ENCODE measurements at regions not wholly inside any gene's neighbourhood (a gene's known extent, or its start where the extent isn't known, plus 50 kb on each side); places are given as distances from the start of the nearest gene placed in this dataset.

- H3K4me1 Mint-ChIP-seq (ENCODE audit: low read depth in 2 of 2) = no peaks in the 10 kb centered on the region
Observed at GRCh38 chr4:14434916-14435315, 567.4 kb upstream of the CPEB2 start.

GRCh38 chr4:14441561-14441960 is 560.7 kb upstream of the CPEB2 start:
- Mint-ChIP-seq H3K4me1 (ENCODE audit: low read depth in 2 of 2) (no peaks in the 10 kb centered on the region), H3K27me3 (no peaks in the 10 kb centered on the region), H3K36me3 (peaks cover 5% of the 10 kb centered on the region), H3K9me3 (peaks cover 16% of the 10 kb centered on the region), H3K4me3 (no peak overlapping the region), H3K27ac (no peak overlapping the region)
- DNase-seq (ENCODE audit: low spot score) (no peak), ATAC-seq (no peak)

More at GRCh38 chr4:14434916-14435315, 567.4 kb upstream of the CPEB2 start:
- Mint-ChIP-seq H3K4me3 (no peak overlapping the region), H3K27ac (no peak overlapping the region), H3K9me3 (peaks cover 6% of the 10 kb centered on the region), H3K36me3 (no peaks in the 10 kb centered on the region), H3K27me3 (no peaks in the 10 kb centered on the region)
- no peak for ATAC-seq
- no peak for DNase-seq (ENCODE audit: low spot score)

GRCh38 chr4:14445882-14446281 is 556.4 kb upstream of the CPEB2 start:
- Mint-ChIP-seq H3K27me3 (no peaks in the 10 kb centered on the region), H3K9me3 (peaks cover 10% of the 10 kb centered on the region), H3K4me3 (no peak overlapping the region), H3K27ac (no peak overlapping the region), H3K36me3 (peaks cover 5% of the 10 kb centered on the region), H3K4me1 (ENCODE audit: low read depth in 2 of 2) (no peaks in the 10 kb centered on the region)
- DNase-seq (ENCODE audit: low spot score) (no peak), ATAC-seq (no peak)

- H3K27ac Mint-ChIP-seq = no peak overlapping the region
- no peaks in the 10 kb centered on the region for H3K27me3 Mint-ChIP-seq
- peaks cover 10% of the 10 kb centered on the region for H3K9me3 Mint-ChIP-seq
- H3K36me3 Mint-ChIP-seq = peaks cover 5% of the 10 kb centered on the region
- no peak for ATAC-seq
- H3K4me1 Mint-ChIP-seq (ENCODE audit: low read depth in 2 of 2) = no peaks in the 10 kb centered on the region
- no peak overlapping the region for H3K4me3 Mint-ChIP-seq
- DNase-seq (ENCODE audit: low spot score) = no peak
Observed at GRCh38 chr4:14446311-14446710, 556.0 kb upstream of the CPEB2 start.

- H3K36me3 Mint-ChIP-seq = peaks cover 5% of the 10 kb centered on the region
- H3K27ac Mint-ChIP-seq = no peak overlapping the region
- H3K27me3 Mint-ChIP-seq = no peaks in the 10 kb centered on the region
- no peak overlapping the region for H3K4me3 Mint-ChIP-seq
- ATAC-seq = no peak
- no peak for DNase-seq (ENCODE audit: low spot score)
- peaks cover 10% of the 10 kb centered on the region for H3K9me3 Mint-ChIP-seq
- H3K4me1 Mint-ChIP-seq (ENCODE audit: low read depth in 2 of 2) = no peaks in the 10 kb centered on the region
Observed at GRCh38 chr4:14446904-14447303, 555.4 kb upstream of the CPEB2 start.

GRCh38 chr4:14449308-14449707 is 553.0 kb upstream of the CPEB2 start:
- peaks cover 5% of the 10 kb centered on the region for H3K36me3 Mint-ChIP-seq
- H3K4me1 Mint-ChIP-seq (ENCODE audit: low read depth in 2 of 2) = no peaks in the 10 kb centered on the region
- no peak overlapping the region for H3K4me3 Mint-ChIP-seq
- ATAC-seq = peak in 1 of 2 donors; percentile 15
- H3K27ac Mint-ChIP-seq = no peak overlapping the region
- peaks cover 5% of the 10 kb centered on the region for H3K9me3 Mint-ChIP-seq
- H3K27me3 Mint-ChIP-seq = no peaks in the 10 kb centered on the region
- DNase-seq (ENCODE audit: low spot score) = no peak

- ATAC-seq (no peak), DNase-seq (ENCODE audit: low spot score) (no peak)
- Mint-ChIP-seq H3K4me1 (ENCODE audit: low read depth in 2 of 2) (no peaks in the 10 kb centered on the region), H3K9me3 (peaks cover 3% of the 10 kb centered on the region), H3K36me3 (no peaks in the 10 kb centered on the region), H3K4me3 (no peak overlapping the region), H3K27ac (no peak overlapping the region), H3K27me3 (no peaks in the 10 kb centered on the region)
Observed at GRCh38 chr4:14452001-14452400, 550.3 kb upstream of the CPEB2 start.

- Mint-ChIP-seq H3K27ac (no peak overlapping the region), H3K27me3 (no peaks in the 10 kb centered on the region), H3K36me3 (no peaks in the 10 kb centered on the region), H3K4me3 (no peak overlapping the region), H3K4me1 (ENCODE audit: low read depth in 2 of 2) (no peaks in the 10 kb centered on the region), H3K9me3 (peaks cover 3% of the 10 kb centered on the region)
- DNase-seq (ENCODE audit: low spot score) = no peak
- no peak for ATAC-seq
Observed at GRCh38 chr4:14452764-14453163, 549.5 kb upstream of the CPEB2 start.

- no peak for ATAC-seq
- no peak for DNase-seq (ENCODE audit: low spot score)
- H3K27ac Mint-ChIP-seq = no peak overlapping the region
- no peak overlapping the region for H3K4me3 Mint-ChIP-seq
- no peaks in the 10 kb centered on the region for H3K4me1 Mint-ChIP-seq (ENCODE audit: low read depth in 2 of 2)
- H3K9me3 Mint-ChIP-seq = peaks cover 13% of the 10 kb centered on the region
- H3K27me3 Mint-ChIP-seq = no peaks in the 10 kb centered on the region
- no peaks in the 10 kb centered on the region for H3K36me3 Mint-ChIP-seq
Observed at GRCh38 chr4:14458463-14458862, 543.8 kb upstream of the CPEB2 start.

- no peak overlapping the region for H3K4me3 Mint-ChIP-seq
- no peaks in the 10 kb centered on the region for H3K27me3 Mint-ChIP-seq
- no peaks in the 10 kb centered on the region for H3K36me3 Mint-ChIP-seq
- H3K27ac Mint-ChIP-seq = no peak overlapping the region
- peaks cover 20% of the 10 kb centered on the region for H3K9me3 Mint-ChIP-seq
- DNase-seq (ENCODE audit: low spot score) (no peak), ATAC-seq (no peak)
- no peaks in the 10 kb centered on the region for H3K4me1 Mint-ChIP-seq (ENCODE audit: low read depth in 2 of 2)
Observed at GRCh38 chr4:14465057-14465456, 537.2 kb upstream of the CPEB2 start.

GRCh38 chr4:14465507-14465906 is 536.8 kb upstream of the CPEB2 start:
- DNase-seq (ENCODE audit: low spot score) (no peak), ATAC-seq (no peak)
- Mint-ChIP-seq H3K4me1 (ENCODE audit: low read depth in 2 of 2) (no peaks in the 10 kb centered on the region), H3K27ac (no peak overlapping the region), H3K36me3 (no peaks in the 10 kb centered on the region), H3K4me3 (no peak overlapping the region), H3K9me3 (peaks cover 18% of the 10 kb centered on the region), H3K27me3 (no peaks in the 10 kb centered on the region)

GRCh38 chr4:14478504-14478903 is 523.8 kb upstream of the CPEB2 start:
- Mint-ChIP-seq H3K9me3 (peaks cover 24% of the 10 kb centered on the region), H3K27me3 (no peaks in the 10 kb centered on the region), H3K27ac (no peak overlapping the region), H3K36me3 (peaks cover 21% of the 10 kb centered on the region), H3K4me1 (ENCODE audit: low read depth in 2 of 2) (no peaks in the 10 kb centered on the region), H3K4me3 (no peak overlapping the region)
- ATAC-seq = no peak
- DNase-seq (ENCODE audit: low spot score) = no peak

- Mint-ChIP-seq H3K4me3 (no peak overlapping the region), H3K4me1 (ENCODE audit: low read depth in 2 of 2) (no peaks in the 10 kb centered on the region), H3K27me3 (no peaks in the 10 kb centered on the region), H3K27ac (no peak overlapping the region), H3K36me3 (no peaks in the 10 kb centered on the region), H3K9me3 (peaks cover 5% of the 10 kb centered on the region)
- ATAC-seq (no peak), DNase-seq (ENCODE audit: low spot score) (no peak)
Observed at GRCh38 chr4:14496408-14496807, 505.9 kb upstream of the CPEB2 start.

- DNase-seq (ENCODE audit: low spot score) (no peak), ATAC-seq (no peak)
- no peaks in the 10 kb centered on the region for H3K4me1 Mint-ChIP-seq (ENCODE audit: low read depth in 2 of 2)
- no peak overlapping the region for H3K4me3 Mint-ChIP-seq
- peaks cover 5% of the 10 kb centered on the region for H3K9me3 Mint-ChIP-seq
- no peak overlapping the region for H3K27ac Mint-ChIP-seq
- H3K36me3 Mint-ChIP-seq = no peaks in the 10 kb centered on the region
- H3K27me3 Mint-ChIP-seq = no peaks in the 10 kb centered on the region
Observed at GRCh38 chr4:14496969-14497368, 505.3 kb upstream of the CPEB2 start.

GRCh38 chr4:14504162-14504561 is 498.1 kb upstream of the CPEB2 start:
- H3K27ac Mint-ChIP-seq = no peak overlapping the region
- H3K9me3 Mint-ChIP-seq = peaks cover 13% of the 10 kb centered on the region
- H3K4me1 Mint-ChIP-seq (ENCODE audit: low read depth in 2 of 2) = no peaks in the 10 kb centered on the region
- no peaks in the 10 kb centered on the region for H3K36me3 Mint-ChIP-seq
- H3K4me3 Mint-ChIP-seq = no peak overlapping the region
- no peaks in the 10 kb centered on the region for H3K27me3 Mint-ChIP-seq
- no peak for ATAC-seq
- no peak for DNase-seq (ENCODE audit: low spot score)
